AG04450 (cell line): ENCODE measurements at regions not wholly inside any gene's neighbourhood (a gene's known extent, or its start where the extent isn't known, plus 50 kb on each side); places are given as distances from the start of the nearest gene placed in this dataset.

Experiments used
- CTCF ChIA-PET: fragments of 300-600, 350-600 bp; formaldehyde crosslinking; extraction: SDS; loops from one replicate; lab custom pipeline; 2022; ENCODE audit warnings: antibody characterized with exemption, inconsistent platforms; lab: Charles Lee
- POLR2A ChIA-PET: fragments of 350-600 bp; formaldehyde crosslinking; extraction: SDS; loops from one replicate; lab custom pipeline; 2021; ENCODE audit warnings: antibody characterized with exemption, inconsistent platforms; lab: Yijun Ruan, JAX
- DNase-seq: peaks from one replicate; pipeline ENCODE4 v3.0.0-alpha.2; 2011; ENCODE audit warnings: low read depth, low spot score
- H3K27ac ChIP-seq: one replicate; pipeline ENCODE4 v1.5.1; 2012; ENCODE audit warnings: low read depth, low read length, control low read depth
- H3K27me3 ChIP-seq: one replicate; pipeline ENCODE4 v1.6.0; 2012; ENCODE audit warnings: low read length; ENCODE audit not compliant: control insufficient read depth, insufficient read depth
- H3K4me3 ChIP-seq: 2 replicates; pipeline ENCODE4 v1.5.1; 2011; ENCODE audit warnings: mild to moderate bottlenecking, low read depth, low read length, control low read depth
- H3K9me3 ChIP-seq: 2 replicates; pipeline ENCODE4 v1.5.1; 2012; ENCODE audit warnings: low read length; ENCODE audit not compliant: control insufficient read depth, insufficient read depth
- CTCF ChIP-seq: IDR thresholded peaks from 2 replicates; pipeline ENCODE4 v1.5.1; 2011; ENCODE audit warnings: low read depth, low read length, control low read depth, inconsistent platforms

- H3K4me3 ChIP-seq, result no peak overlapping the region
- TF ChIP-seq CTCF, result no peak
- no peak for DNase-seq
- H3K9me3 ChIP-seq, result no peaks in the 10 kb centered on the region; the same call in 1 of the 2 replicates
- ChIA-PET CTCF (interaction anchor here (1.1 to 1.8 kb wide), 2 partner anchors 40 to 414 kb away, joined by 4 to 8 read pairs; no protein-coding TSS in a partner anchor), POLR2A (no interaction called here)
- H3K27me3 ChIP-seq, result no peaks in the 10 kb centered on the region
- H3K27ac ChIP-seq, result no peak overlapping the region
Observed at GRCh38 chr1:115182012-115182715, 92.9 kb upstream of the TSPAN2 start.

- TF ChIP-seq CTCF, result no peak
- Histone ChIP-seq H3K27ac (no peak overlapping the region), H3K9me3 (no peaks in the 10 kb centered on the region; the same call in 1 of the 2 replicates), H3K27me3 (no peaks in the 10 kb centered on the region), H3K4me3 (no peak overlapping the region)
- ChIA-PET POLR2A (interaction anchor here (0.6 to 0.7 kb wide), 2 partner anchors 39 to 122 kb away, joined by 3 to 7 read pairs; no protein-coding TSS in a partner anchor), CTCF (interaction anchor here (1.1 to 2.1 kb wide), 3 partner anchors 39 to 415 kb away, joined by 4 to 8 read pairs (median 6); no protein-coding TSS in a partner anchor)
- DNase-seq, result no peak
Observed at GRCh38 chr1:115181231-115181630, 91.9 kb upstream of the TSPAN2 start.

- POLR2A ChIA-PET, result interaction anchor here (0.7 to 1.4 kb wide), 4 partner anchors 11 to 72 kb away, joined by 4 to 7 read pairs (median 4); no protein-coding TSS in a partner anchor
Observed at GRCh38 chr1:115179397-115180079, 90.2 kb upstream of the TSPAN2 start.

GRCh38 chr1:115176189-115176588 lies 86.9 kb upstream of the TSPAN2 start:
- POLR2A ChIA-PET, result interaction anchor here (0.7 kb wide), 1 partner anchor 392 kb away, joined by 4 read pairs; no protein-coding TSS in a partner anchor
- TF ChIP-seq CTCF, result no peak
- Histone ChIP-seq H3K27me3 (no peaks in the 10 kb centered on the region), H3K27ac (no peak overlapping the region), H3K9me3 (peaks cover 2% of the 10 kb centered on the region), H3K4me3 (no peak overlapping the region)
- no peak for DNase-seq
- CTCF ChIA-PET, result interaction anchor here (0.6 to 1.4 kb wide), 4 partner anchors 34 to 149 kb away, joined by 3 to 5 read pairs (median 4); no protein-coding TSS in a partner anchor

More at GRCh38 chr1:115179397-115180079, 90.2 kb upstream of the TSPAN2 start:
- Histone ChIP-seq H3K27ac (peak overlapping the region; percentile 91), H3K27me3 (no peaks in the 10 kb centered on the region), H3K9me3 (peaks cover 2% of the 10 kb centered on the region), H3K4me3 (no peak overlapping the region)
- CTCF ChIA-PET, result interaction anchor here (0.9 to 2.1 kb wide), 3 partner anchors 10 to 290 kb away, joined by 4 to 6 read pairs (median 4); no protein-coding TSS in a partner anchor
- TF ChIP-seq CTCF, result no peak
- peak; percentile 81 for DNase-seq
